ENCODE measurements at regions not wholly inside any gene's neighbourhood (a gene's known extent, or its start where the extent isn't known, plus 50 kb on each side); places are given as distances from the start of the nearest gene placed in this dataset. TPM values are rescaled to one million over a fixed set of nuclear protein-coding genes. Genes with fewer than 3 reads are reported as not detected.

Small RNA genes in the stretch of these regions (small RNA-seq; reads per million reads assigned to genes)
- not detected for gene AC245291.3
- not detected for gene IGLVVII-41-1

All from HT1080 (cell line).